GM19035 (cell line): ENCODE measurements at regions not wholly inside any gene's neighbourhood (a gene's known extent, or its start where the extent isn't known, plus 50 kb on each side); places are given as distances from the start of the nearest gene placed in this dataset.

Source experiments
- ATAC-seq: cut with Tn5 transposase; IDR thresholded peaks from one replicate; pipeline ENCODE4 v1.9.1; 2021; ENCODE audit not compliant: unreplicated experiment

DNA sequence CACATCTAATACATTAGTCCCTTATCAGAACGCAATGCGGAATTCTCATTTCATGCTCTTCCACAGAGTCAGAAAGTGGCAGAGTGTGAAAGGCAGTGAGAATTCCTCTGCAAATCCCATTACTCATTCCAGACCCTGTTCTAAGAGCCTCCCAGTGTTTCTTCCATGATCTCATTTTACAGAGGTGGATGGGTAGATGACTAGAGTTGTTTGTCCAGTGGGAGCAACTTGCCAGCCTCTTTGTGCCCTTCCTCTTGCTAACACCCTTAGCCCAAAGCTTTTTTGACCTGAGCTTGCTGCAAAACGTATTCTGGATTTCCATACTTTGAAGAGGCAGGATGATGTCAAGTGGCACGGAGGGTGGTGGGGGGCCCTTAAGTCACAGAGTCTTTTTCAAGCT is 467.7 kb upstream of the RGPD4 start:
- ATAC-seq, result no peak

DNA sequence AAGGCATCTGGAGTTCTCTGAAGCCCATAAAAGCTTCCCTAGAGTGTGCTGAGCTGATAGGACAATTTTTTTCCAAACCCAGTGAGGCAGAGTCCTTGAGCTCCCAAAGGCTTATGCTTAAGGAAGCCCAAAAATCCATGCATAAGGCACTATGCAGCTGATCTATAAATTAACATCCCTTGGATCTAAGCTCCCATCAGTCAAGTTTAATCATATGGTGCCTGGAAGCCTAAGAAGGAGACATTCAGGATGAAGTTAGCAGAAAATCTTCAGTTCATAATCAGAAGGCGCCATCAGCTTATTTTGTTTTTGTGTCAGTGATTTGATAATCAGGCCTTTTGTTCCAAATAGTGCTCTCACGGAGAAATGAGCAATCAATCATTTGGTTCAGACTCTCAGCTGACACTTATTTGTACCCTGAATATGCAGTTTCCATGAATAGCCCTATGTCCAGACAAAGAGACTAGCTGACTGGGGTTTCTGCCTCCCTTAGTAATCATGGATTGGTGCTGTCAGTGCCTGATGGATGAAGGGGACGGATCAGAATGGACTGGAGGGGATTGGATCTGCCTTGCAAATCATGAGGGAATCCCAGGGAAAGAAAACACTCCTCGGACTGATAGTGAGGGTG is 464.8 kb upstream of the RGPD4 start:
- ATAC-seq, result no peak

DNA sequence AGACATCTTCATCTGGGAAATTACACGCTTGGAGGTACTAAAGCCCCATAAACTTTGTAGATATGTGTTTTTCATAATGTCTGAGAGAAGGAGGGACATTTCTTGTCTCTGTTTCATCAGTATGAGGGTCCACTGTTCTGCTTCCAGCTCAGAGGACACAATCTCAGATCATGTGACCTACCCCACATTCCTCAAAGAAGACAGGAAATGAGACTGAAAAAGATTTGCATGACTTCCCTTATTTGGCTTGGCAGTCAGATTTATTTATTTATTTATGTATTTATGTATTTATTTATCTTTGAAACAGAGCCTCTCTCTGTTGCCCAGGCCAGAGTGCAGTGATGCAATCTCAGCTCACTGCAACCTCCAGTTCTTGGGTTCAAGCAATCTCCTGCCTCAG is 463.7 kb upstream of the RGPD4 start:
- no peak for ATAC-seq

DNA sequence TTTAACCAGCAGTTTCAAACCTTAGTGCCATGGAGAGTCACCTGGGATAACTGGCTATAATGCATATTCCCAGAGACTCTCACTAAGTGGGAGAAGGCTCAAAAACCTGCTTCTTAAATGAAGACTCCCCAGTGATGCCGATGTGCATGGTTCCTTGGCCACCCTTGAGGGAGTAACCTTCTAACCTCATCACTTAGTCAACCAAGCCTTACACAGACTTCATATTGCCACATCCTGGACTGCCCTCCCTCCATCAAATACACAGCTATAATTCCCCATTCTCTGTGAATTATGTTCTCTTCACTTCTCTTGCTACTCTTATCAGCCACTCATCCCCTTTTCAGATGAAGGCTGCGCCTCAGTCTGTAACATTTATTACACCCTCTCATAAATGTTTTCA is 462.9 kb upstream of the RGPD4 start:
- no peak for ATAC-seq

DNA sequence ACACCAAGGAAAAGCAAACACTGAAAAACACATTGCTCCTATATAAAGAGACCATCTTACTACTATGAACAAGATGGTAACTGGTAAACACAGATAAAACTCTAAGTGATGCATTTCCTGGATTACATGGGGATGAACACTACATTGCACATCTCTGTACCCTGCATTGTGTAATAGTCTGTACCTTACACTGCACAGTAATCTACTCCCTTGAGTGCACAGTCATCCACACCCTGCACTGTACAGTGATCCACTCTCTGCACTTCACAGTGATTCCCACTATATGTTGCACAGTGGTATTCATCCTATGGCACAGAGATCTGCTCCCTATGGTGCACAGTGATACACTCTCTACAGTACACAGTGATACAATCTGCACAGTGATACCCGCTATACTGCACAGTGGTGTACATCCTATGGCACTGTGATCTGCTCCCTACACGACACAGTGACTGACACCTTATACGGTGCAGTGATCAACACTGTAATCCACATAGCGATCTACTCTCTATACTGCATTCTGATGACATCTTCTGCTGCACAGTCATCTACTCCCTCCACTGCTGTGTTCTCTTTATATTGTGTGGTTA is 462.2 kb upstream of the RGPD4 start:
- ATAC-seq, result no peak

DNA sequence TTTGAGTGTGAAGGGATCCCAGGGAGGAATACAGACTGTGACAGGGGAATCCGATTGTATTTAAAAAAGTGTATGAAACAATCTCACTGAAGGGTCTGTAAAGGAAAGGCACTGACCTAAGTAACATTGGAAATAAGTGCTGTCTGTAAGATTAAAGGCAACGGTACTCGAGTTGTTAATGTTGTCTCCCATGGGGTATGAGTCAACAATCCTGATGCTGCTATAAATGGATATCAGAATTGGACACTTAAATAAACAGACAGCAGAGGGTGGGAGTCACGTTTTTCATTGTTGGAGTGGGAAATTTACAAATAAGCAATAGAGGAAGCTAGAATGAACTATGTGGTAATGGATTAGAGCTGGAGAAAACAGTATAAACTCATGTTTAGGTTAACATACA is 452.4 kb upstream of the RGPD4 start:
- no peak for ATAC-seq

DNA sequence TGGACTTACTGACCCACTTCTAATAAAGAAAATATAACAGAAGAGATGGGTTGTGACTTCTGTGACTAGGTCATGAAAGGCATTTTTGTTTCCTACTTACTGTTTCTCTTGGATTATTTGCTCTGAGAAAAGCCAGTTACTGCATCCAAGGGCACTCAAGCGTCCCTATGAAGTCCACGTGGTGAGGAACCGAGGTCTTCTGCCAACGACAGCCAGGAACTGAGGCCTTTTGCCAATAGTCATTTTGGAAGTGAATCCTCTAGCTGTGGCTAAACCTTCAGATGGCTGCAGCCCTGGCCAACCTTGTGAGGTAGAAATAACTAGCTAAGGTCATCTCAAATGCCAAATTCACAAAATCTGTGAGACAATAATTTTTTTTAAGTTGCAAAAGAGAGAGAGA is 449.8 kb upstream of the RGPD4 start:
- ATAC-seq, result no peak

DNA sequence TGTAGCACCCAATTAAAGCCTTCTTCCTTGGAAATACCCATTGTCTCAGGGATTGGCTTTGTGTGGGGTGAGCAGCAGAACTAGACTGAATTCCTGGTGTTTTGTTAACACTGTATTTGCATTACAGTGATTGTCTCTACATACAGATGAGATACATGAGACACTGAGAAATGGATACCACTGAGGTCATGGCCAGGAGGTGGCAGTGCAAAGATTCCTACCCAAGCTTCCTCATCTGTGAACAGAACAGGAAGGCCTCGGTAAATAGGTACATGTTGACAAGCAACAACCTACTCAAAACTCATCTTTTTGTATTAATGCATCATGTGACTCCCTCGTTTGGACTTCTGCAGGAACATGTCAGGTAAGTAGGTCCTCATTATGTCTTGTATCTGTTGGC is 445.8 kb upstream of the RGPD4 start:
- ATAC-seq, result no peak

DNA sequence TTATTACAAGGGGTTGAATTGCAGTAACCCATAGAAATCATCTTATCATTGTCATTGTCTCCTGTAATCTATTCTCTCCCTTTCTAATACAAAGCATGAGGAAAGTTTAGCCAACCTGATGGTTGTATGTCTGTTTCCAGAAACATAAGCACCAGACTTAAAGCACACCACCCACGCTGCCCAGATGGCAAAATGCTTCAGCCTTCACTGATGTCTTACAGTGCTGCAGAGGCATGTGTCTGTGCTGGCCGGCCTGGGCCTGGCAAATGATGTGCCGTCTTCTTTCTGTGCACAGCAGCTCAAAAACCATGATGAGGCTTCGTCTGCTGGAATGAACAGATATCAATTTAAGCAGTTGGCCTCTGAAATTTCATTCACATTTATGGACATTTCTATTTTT is 443.0 kb upstream of the RGPD4 start:
- ATAC-seq, result no peak

DNA sequence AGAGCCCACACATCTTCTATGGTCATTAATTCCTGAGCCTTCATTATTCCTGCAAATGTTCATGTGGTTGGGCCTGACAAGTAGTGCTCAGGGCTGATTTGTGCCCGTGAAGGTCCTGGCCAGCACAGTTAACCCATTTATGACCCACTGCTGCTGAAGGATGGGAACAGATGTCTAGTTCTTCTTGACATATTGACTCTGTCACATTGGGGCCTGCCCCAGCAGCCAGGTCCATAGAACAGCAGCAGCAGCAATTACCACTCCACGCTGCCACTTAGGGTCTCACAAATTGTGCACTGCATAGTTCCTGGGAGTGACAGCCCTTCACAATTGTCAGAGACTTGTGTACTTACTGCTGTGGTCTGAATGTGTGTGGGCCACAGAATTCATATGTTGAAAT is 442.3 kb upstream of the RGPD4 start:
- no peak for ATAC-seq

DNA sequence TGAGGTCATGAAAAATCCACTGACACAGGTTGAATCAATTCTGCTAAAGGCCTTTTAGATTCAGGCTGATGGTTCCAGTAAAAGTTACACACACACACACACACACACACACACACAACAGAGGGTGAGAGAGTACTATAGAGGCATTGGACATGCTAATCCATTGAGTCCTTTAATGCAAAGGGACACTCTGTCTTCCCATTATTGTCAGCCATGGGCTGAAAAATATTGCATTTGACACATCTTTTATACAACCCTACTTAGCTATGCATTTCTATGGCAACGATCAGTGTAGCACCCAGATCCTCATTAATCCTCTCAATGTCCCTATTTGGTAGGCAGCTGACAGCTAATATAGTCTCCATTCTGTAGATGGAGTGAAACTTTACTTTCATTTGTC is 440.8 kb upstream of the RGPD4 start:
- ATAC-seq, result no peak

DNA sequence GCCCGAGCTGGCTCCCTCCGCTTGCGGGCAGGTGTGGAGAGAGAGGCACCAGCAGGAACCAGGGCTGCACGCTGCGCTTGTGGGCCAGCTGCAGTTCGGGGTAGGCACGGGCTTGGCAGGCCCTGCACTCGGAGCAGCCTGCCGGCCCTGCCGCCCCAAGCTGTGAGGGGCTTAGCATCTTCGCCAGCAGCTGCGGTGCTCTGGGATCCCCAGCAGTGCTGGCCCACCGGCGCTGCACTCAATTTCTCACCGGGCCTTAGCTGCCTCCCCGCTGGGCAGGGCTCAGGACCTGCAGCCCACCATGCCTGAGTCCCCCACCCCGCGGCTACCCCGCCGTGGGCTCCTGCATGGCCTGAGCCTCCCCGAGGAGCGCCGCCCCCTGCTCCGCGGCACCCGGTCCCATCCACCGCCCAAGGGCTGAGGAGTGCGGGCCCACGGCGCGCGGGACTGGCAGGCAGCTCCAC is 434.4 kb upstream of the RGPD4 start:
- no peak for ATAC-seq

DNA sequence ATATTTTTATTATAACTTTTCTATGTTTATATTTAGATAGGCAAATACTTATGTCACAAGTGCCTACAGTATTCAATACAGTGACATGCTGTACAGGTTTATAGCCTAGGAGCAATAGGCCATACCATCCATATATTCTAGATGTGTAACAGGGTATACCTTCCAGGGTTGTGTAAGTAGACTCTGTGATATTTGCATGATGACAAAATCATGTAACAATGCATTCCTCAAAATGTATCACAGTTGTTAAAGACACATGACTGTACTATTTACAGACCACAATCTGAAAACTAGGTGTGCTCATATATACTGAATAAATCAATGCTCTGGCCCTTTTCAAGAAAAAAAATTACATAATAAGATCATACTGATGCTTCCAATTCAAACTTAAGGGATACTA is 433.2 kb upstream of the RGPD4 start:
- no peak for ATAC-seq

DNA sequence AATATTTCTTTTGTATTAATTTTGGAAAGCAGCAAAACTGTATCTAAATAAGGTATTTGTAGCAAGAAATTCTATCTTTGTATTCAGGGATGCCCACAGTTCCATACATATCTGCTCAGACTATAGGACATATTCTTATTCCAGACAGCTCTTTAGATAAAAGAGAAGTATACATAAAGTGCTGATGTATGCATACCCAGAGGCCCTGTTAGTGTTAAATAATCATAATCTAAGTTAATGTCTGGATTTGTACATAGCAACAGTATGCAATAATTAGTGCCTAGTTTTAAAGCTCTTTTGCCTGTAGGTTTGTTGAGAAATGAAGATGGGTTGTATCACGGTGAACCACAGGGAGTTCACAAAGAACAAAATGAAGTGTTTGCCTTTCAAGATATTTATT is 428.0 kb upstream of the RGPD4 start:
- ATAC-seq, result no peak

DNA sequence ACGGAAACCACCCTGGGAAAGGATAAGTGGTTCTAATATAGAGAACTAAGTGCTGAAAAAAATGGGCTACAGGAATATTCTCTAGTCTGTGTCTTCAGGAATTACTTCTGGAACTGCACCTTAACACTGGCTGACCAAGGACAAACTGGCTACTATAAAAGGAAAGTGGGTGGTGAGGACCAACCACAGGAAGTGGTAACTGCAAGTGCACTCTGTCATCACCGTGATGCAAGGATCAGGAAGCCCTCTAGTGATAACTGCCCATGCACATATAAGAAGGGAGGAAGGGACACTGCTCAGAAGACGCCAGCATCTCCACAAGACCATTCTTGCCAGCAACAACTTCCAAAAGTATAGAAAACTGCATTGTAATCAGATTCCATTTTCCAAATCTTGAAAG is 424.4 kb upstream of the RGPD4 start:
- no peak for ATAC-seq

DNA sequence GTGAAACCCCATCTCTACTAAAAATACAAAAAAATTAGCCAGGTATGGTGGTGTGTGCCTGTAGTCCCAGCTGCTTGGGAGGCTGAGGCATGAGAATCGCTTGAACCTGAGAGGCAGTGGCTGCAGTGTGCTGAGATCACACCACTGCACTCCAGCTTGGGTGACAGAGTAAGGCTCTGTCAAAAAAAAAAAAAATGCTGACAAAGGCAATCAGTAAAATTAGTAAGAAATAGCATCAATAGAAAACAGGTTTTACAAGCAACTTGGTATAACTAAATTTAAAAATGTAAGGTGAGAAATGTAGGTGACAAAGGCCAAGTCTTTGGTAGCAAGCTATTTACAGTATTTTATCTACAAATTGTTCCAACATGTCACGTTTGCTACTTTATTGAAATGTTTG is 421.4 kb upstream of the RGPD4 start:
- no peak for ATAC-seq

DNA sequence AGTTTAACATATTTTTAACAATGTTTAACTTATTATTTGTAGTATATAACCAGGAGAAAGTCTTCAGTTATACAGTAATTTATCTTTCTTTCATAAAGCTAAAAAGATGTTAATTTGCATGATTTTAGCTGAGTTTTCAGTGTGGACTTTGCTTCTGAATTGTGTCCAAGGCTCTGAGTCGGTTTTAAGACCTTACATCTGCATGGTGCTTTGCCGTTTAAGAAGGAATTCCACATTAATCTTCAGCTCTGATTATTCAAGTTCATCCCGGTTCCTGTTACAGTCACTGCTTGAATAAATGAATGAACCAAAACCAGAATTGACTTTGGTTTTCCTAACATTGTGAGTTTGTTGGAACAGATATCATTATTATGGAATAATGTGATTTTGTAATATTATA is 419.7 kb upstream of the RGPD4 start:
- ATAC-seq, result no peak

DNA sequence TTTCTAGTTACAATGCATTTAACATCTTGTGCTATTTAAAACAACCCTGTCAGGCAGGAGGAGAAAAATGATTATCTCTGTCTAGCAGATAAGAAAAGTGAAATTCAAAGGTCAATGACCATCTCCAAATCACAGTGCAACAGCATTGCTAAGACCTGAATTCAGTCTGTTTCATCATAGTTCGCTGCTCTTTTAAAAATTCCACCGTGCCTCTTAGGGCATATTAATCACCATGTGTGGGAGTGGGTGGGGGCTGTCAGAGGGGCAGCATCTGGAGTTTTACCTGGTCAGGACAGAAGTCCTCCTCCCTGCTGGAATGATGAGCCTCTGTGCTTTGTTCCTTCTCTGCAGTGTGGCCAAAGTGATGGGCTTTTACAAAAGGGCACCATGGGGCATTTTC is 418.7 kb upstream of the RGPD4 start:
- ATAC-seq, result no peak

DNA sequence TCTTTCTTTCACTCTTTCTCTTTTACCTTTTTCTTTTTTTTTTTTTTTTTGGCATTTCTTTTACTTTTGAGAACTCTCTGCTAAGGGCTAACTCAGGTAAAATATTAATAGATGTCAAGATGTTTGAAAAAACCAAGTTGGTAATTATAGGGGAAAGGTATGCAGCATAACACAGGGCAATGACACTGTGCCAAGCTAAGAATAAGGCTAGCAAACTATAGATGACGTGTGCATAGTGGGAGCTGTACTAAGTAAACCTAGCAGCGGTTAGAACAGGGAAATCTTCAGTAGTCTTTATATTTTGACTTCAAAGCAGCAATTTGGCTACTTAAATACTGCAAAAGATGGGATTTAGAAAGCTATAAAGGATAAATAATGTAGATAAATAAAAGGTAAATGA is 415.4 kb upstream of the RGPD4 start:
- ATAC-seq, result no peak

DNA sequence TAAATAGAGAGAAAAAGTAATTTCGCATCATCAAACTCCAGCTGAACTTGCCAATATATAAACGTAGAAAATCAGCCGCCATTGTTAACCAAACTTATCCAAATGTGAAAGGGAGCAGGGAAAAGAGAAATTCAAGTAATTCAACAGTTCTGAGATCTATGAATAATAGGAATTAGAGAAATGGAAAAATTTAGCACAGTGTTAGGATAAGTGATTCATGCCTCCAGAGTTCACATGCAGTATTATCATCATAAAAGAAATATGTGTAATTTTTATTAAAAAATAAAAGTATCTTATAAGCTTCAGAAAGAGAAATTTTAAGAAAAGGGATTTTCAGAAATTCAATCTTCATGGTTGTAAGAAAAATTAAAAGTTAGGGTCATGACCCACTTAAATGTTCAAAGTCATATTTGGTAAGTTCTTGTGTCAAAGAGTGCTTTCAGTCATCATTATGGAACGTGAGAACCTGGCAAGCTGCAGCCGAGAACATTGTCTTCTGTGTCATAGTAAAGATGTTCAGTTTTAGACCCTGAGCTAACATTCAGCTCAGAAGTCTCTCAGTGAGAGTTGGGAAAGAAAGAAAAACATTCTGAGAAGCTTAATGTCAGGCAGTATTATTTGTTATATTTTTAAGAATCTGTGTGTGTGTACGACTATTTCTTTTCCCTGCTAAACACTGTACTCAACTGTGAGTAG is 414.3 kb upstream of the RGPD4 start:
- no peak for ATAC-seq

DNA sequence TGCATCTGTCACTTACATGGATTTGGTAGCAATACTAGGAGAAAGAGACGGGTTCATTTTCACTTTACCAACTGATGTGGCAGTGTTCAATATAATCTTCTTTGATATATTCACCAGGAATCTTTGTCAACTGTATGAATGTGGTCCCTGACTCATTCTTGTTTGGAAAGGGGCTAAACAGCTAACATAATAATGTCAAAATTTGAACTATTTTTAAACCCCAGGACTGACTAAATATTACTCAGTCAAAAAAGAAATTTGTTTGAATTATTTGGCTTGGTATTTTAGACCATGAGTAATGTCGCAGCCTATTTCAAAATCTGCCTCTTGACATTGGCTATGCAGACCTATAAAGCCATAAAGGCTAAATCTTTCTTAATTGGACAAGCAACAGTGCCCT is 413.7 kb upstream of the RGPD4 start:
- ATAC-seq, result no peak

DNA sequence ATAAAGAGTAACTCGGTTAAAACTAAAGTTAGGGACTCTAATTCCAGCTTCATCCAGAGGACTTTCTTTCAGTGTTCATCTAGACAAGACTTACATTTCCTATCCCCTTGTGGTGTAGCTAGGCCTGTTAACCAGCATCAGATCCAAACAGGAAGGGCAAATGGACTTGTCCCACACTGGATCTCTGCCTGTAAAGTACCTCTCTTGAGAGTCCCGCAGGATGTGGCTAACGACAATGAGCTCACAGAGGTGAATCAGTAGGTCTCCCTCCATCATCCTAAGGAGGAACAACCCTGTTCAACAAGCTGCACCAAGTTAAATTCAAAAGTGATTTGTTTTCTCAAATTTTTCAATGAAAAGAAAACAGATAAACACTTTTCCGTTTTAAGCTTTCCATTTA is 412.3 kb upstream of the RGPD4 start:
- no peak for ATAC-seq

DNA sequence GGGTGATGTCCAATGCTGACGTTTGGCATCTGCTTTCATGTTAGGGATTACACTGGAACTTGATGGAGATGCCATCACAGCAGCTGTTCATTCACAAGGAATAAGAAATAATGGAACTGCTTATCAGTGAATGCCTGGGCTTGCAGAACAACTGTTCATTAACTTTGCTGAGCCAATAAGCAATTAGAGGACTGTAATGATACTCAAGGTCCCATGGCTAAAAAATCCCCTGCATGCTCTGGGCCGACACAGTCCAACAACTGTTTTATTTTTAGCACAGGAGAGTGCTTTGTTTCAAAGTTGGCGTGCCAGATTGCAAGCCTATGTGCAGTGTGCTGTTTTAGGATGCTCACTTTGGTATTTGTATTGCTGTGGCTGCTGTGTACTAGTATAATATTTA is 408.0 kb upstream of the RGPD4 start:
- ATAC-seq, result no peak
